ENCODE measurements at regions not wholly inside any gene's neighbourhood (a gene's known extent, or its start where the extent isn't known, plus 50 kb on each side); places are given as distances from the start of the nearest gene placed in this dataset.

GRCh38 chr6:156031516-156031915 lies 575.9 kb upstream of the NOX3 start:
- no peak overlapping the region for H3K4me3 ChIP-seq (ENCODE audit: low read depth, low read length)
- DNase-seq (ENCODE audit: low read depth) = no peak
- in situ Hi-C loops (cut with HindIII; ENCODE audit: low sequenced_read_pairs) = no loop called here
- TF ChIP-seq CTCF (IDR thresholded peaks at IDR 0.05; ENCODE audit: low read depth, low read length, missing control alignments) = no peak

DNA sequence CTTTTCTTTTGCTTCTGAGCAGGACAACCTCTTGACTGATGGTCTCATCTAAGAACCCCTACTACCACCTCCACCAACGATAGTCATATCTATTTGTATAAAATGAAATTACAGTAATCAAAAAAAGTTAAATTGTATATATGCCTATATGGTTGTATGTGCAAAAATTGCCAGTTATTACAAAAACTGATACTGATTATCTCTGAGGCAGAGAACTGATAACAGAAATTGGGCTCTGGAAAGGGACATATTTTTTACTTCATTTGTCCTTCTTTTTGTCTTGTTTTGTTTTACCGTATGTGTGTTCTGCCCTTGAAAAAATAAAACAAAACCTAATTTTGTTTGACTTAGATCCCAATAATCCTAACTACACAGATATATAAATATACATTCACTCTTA lies 574.4 kb upstream of the NOX3 start:
- no peak for TF ChIP-seq CTCF (IDR thresholded peaks at IDR 0.05; ENCODE audit: low read depth, low read length, missing control alignments)
- in situ Hi-C loops (cut with HindIII; ENCODE audit: low sequenced_read_pairs) = no loop called here
- H3K4me3 ChIP-seq (ENCODE audit: low read depth, low read length) = no peak overlapping the region
- DNase-seq (ENCODE audit: low read depth) = no peak

DNA sequence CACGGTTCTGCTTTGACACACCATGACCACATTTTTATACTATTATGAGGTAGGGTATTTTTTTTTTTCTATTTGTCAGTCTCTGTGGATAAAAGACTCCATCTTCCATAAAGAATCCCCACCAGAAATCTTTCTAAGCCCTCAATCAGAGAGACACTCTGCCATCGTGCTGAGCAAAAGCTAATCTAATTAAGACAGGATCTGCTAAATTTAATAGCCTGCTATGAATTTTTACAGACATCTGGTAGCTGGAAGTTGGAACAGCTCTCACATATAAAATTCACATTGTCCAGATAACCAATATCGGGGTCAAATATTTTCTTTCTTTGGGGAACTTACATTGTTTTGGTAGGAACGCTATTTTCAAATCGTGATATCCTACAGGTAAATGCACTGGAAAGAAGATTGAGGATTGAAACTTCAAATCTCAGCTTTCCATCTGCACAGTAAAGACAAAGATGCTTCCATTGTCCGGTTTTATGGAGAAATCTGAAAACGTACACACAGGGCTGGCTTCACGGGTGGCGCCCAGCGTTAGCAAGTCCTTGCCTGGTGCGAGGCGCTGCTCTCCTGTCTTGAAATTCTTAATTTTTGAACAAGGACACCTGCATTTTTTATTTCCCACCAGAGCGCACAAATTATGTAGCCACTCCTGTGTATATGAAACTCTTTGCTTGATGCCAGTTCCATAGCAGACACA lies 573.8 kb upstream of the NOX3 start:
- no peak for DNase-seq (ENCODE audit: low read depth)
- in situ Hi-C loops (cut with HindIII; ENCODE audit: low sequenced_read_pairs) = no loop called here
- no peak for TF ChIP-seq CTCF (IDR thresholded peaks at IDR 0.05; ENCODE audit: low read depth, low read length, missing control alignments)
- H3K4me3 ChIP-seq (ENCODE audit: low read depth, low read length) = no peak overlapping the region

DNA sequence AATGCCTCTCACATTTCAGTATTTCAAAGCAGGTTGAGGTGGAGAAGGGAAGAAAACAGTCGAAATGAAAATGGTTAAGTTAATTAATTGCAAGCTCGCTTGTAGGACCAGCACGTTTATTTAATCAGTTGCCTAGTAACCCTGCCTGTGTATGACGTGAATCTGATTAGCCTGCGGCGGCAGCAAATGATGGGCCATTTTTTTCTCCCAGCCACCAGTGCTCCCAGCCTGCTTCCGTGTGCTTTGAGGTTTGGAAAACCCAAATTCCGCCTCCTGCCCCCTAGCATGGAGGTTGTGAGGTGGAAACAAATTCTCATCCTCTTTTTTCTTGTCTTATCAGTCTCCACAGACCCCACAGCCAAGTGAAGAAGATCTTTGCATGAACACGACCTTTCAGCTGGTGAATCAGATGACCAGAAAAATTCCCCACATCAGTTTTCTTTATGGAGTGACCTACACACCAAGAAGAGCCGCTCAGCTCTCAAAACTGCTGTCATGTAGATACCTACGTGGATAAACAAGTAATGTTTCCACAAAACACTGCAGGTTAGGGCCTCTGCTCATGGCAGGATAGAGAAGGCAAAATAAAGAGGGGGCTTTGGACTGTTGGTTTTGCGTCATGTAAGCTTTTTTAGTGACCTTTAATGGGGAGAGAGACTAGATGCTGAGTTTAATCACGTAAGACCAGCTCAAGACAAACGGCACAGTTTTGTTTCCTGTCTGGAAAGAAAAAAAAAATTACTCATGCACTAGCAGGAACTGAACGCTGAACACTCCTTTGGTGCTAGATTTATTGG lies 572.9 kb upstream of the NOX3 start:
- H3K4me3 ChIP-seq (ENCODE audit: low read depth, low read length) = no peak overlapping the region
- DNase-seq (ENCODE audit: low read depth) = no peak
- in situ Hi-C loops (cut with HindIII; ENCODE audit: low sequenced_read_pairs) = no loop called here
- no peak for TF ChIP-seq CTCF (IDR thresholded peaks at IDR 0.05; ENCODE audit: low read depth, low read length, missing control alignments)

DNA sequence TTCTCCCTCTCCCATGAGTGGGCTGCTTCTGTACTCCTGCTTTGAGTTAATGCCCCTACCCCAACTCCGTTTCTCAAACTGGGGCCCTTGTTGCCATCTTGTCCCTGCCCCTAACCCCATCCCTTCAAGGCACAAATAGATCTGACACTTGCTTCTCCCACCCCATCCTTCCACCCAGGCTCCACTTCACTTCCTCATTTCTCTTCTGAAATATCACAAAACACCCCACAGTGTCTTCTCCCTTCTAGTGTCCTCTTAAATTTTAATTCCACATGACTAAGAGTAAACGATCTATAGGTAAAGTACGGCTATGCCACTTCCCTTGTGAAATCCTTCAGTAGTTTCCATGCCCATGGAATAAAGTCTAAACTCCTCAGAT lies 571.6 kb upstream of the NOX3 start:
- in situ Hi-C loops (cut with HindIII; ENCODE audit: low sequenced_read_pairs) = no loop called here
- TF ChIP-seq CTCF (IDR thresholded peaks at IDR 0.05; ENCODE audit: low read depth, low read length, missing control alignments) = no peak
- no peak for DNase-seq (ENCODE audit: low read depth)
- H3K4me3 ChIP-seq (ENCODE audit: low read depth, low read length) = no peak overlapping the region

GRCh38 chr6:156026486-156027247 lies 571.0 kb upstream of the NOX3 start:
- TF ChIP-seq CTCF (IDR thresholded peaks at IDR 0.05; ENCODE audit: low read depth, low read length, missing control alignments) = no peak
- no peak for DNase-seq (ENCODE audit: low read depth)
- H3K4me3 ChIP-seq (ENCODE audit: low read depth, low read length) = no peak overlapping the region
- in situ Hi-C loops (cut with HindIII; ENCODE audit: low sequenced_read_pairs) = no loop called here

Data from astrocyte of the cerebellum (primary cell).